Bronchial epithelial cell (primary cell): ENCODE measurements at regions not wholly inside any gene's neighbourhood (a gene's known extent, or its start where the extent isn't known, plus 50 kb on each side); places are given as distances from the start of the nearest gene placed in this dataset.

Source experiments
- DNase-seq: peaks from one replicate; pipeline ENCODE4 v3.0.0-alpha.2; 2010; ENCODE audit warnings: low read depth
- FAIRE-seq: peaks from 2 replicates; lab custom pipeline; 2011; peaks lifted over from hg19 to GRCh38; lab: Jason Lieb, UNC
- H3K27me3 ChIP-seq: 2 replicates; pipeline ENCODE4 v1.5.1; 2011; ENCODE audit warnings: low read length; ENCODE audit not compliant: control insufficient read depth, insufficient read depth
- H3K36me3 ChIP-seq: 2 replicates; pipeline ENCODE4 v1.5.1; 2011; ENCODE audit warnings: low read length; ENCODE audit not compliant: control insufficient read depth, insufficient read depth
- H3K4me3 ChIP-seq: 2 replicates; pipeline ENCODE4 v1.5.1; 2011; ENCODE audit warnings: mild to moderate bottlenecking, low read depth, low read length, control low read depth
- CTCF ChIP-seq: IDR thresholded peaks from 2 replicates; pipeline ENCODE4 v1.5.1; 2011; ENCODE audit warnings: mild to moderate bottlenecking, moderate library complexity, low read length, control low read depth, inconsistent platforms; ENCODE audit not compliant: insufficient read depth, severe bottlenecking

DNA sequence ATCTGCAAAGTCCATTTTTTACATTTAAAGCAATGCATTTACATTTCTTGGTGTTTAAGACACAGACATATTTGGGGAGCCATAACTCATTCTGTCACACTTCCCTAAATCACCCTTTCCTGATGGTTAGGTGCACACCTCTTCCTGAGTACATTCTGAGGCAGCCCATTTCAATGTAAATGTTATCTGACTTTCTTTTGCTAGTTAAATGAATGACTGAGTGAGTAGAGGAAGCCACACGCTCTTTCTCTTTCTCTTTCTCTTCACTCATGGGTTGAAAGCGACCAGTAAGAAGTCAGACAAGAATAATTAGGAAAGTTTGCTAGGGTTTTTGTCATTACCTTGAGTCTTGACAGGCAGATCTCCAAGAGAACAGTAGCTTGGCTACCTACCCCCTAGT, 143.1 kb downstream of the S1PR1 start:
- no peak for TF ChIP-seq CTCF
- Histone ChIP-seq H3K36me3 (no peaks in the 10 kb centered on the region), H3K4me3 (no peak overlapping the region), H3K27me3 (no peaks in the 10 kb centered on the region)
- no peak for FAIRE-seq
- DNase-seq, result no peak

- Histone ChIP-seq H3K4me3 (no peak overlapping the region), H3K27me3 (no peaks in the 10 kb centered on the region), H3K36me3 (no peaks in the 10 kb centered on the region)
- FAIRE-seq, result no peak
- TF ChIP-seq CTCF, result no peak
- no peak for DNase-seq
Observed at GRCh38 chr1:101382135-101382534, 145.3 kb downstream of the S1PR1 start.

DNA sequence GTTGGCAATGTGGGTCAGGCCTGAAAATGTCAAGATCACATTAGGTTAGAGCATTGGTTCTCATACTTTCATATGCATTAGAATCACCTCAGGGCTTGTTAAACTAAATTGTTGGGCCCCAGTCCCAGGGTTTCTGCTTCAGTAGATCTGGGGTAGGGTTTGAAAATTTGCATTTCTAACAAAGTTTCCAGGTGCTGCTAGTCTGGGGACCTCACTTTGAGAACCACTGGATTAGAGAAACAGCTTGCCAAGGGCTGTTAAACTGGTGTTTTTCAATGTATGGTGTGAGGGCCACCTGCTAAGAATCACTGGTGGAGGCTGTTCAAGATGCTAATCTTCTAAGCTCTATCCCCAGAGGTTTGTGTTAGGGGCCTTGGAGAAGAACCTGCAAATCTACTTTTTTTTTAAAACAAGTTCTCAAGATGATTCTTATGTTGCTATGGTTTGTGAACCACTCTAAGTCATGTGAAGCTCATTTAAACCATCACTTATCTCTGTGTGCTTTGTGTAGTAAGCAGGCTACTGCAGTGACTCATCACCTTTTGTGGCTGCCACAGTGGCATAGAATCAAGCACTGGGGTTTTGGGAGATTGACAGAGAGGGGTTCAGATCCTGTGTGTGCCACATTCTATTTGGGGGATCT, 152.2 kb downstream of the S1PR1 start:
- no peak overlapping the region for H3K4me3 ChIP-seq
- H3K36me3 ChIP-seq, result no peaks in the 10 kb centered on the region
- FAIRE-seq, result no peak
- DNase-seq, result no peak
- no peaks in the 10 kb centered on the region for H3K27me3 ChIP-seq
- TF ChIP-seq CTCF, result no peak

DNA sequence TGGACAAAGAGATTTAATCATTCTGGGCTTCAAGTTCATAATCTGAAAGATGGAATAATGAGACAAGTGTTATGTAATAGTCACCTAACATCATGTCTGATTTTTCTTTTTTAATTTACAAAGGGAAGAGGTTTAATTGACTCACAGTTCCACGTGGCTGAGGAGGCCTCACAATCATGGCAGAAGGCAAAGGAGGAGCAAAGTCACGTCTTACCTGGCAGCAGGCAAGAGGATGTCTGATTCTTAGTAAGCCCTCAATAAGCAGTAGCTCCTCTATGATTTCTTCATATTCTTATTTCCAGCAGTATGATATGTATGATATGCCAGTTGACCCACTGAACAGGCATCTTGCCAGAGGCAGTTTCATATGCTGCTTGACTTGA, 152.7 kb downstream of the S1PR1 start:
- Histone ChIP-seq H3K4me3 (no peak overlapping the region), H3K36me3 (no peaks in the 10 kb centered on the region), H3K27me3 (no peaks in the 10 kb centered on the region)
- FAIRE-seq, result no peak
- DNase-seq, result no peak
- TF ChIP-seq CTCF, result no peak

DNA sequence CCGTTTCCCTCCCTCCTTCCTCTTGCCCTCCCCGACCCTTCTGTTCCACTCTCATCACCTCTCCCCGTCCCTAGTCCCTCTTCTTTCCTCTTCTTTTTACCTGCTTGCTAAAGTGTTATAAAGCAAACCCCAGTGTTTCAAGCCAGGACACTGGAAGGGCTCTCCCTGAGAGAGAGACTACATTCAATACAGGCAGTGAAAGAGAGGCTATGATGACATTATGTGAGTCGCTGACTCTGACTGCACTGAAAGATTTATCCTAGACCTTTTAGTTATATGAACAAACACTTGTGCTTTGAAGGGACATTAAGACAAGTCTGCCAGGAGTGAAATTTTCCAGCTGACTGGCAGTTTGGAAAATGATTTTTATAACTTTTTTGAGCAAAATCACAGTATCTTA, 155.7 kb downstream of the S1PR1 start:
- DNase-seq (no peak), FAIRE-seq (no peak)
- H3K36me3 ChIP-seq, result no peaks in the 10 kb centered on the region
- H3K4me3 ChIP-seq, result no peak overlapping the region
- no peak for TF ChIP-seq CTCF
- no peaks in the 10 kb centered on the region for H3K27me3 ChIP-seq

- H3K36me3 ChIP-seq, result no peaks in the 10 kb centered on the region
- no peak overlapping the region for H3K4me3 ChIP-seq
- TF ChIP-seq CTCF, result no peak
- FAIRE-seq, result no peak
- DNase-seq, result peak; percentile 15
- H3K27me3 ChIP-seq, result no peaks in the 10 kb centered on the region
Observed at GRCh38 chr1:101394041-101394440, 157.2 kb downstream of the S1PR1 start.
